H54 (cell line): ENCODE measurements at regions not wholly inside any gene's neighbourhood (a gene's known extent, or its start where the extent isn't known, plus 50 kb on each side); places are given as distances from the start of the nearest gene placed in this dataset.

Source experiments
- DNase-seq: peaks from one replicate; pipeline ENCODE4 v3.0.0; 2011; ENCODE audit warnings: low spot score, mixed read lengths; ENCODE audit not compliant: insufficient read length
- FAIRE-seq: peaks from 3 replicates; lab custom pipeline; 2011; peaks lifted over from hg19 to GRCh38; lab: Jason Lieb, UNC
- POLR2A ChIP-seq: IDR thresholded peaks from 2 replicates; pipeline ENCODE4 v1.6.1; 2011; ENCODE audit warnings: low read depth, mild to moderate bottlenecking, low read length

DNA sequence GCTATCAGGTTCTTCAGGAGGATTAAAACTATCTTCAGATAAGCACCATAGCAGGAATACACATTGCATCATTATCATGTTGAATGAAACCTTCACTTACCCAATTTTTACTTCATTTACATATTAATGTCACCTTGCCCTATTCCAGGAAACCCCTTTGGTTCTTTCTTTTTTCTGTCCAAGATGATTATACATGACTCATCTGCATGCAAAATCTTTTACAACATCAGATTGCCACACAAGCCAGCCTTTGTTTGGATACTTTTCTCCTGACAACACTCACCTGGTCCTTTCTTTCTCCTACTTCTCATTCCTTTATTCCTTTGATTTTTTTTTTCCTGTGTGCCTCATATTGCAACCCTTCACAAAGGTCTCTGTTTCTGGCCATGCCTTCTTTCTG, 200.5 kb upstream of the POU3F2 start:
- no peak for FAIRE-seq
- no peak for TF ChIP-seq POLR2A
- no peak for DNase-seq

DNA sequence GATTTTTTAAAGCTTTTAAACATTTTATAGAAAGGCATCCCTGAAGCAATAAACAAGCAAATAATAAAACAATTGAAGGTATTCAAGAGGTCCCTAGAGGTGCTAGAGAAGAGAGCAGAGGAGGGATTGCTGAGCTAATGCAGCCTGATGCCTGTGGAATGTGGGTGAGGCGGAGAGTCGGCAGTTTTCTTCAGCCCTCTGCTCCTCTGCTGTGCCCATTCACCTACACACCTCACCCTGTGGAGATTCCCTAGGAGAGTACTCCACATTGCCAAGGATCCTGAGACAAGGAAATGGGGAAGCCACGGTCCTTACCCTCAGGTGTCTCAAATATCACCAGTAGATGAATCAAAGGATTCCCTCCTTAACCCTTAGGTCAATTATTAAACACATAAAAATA, 199.8 kb upstream of the POU3F2 start:
- no peak for TF ChIP-seq POLR2A
- DNase-seq (no peak), FAIRE-seq (no peak)

- FAIRE-seq = no peak
- no peak for TF ChIP-seq POLR2A
- no peak for DNase-seq
Measured at GRCh38 chr6:98635191-98635590, 199.2 kb upstream of the POU3F2 start.

DNA sequence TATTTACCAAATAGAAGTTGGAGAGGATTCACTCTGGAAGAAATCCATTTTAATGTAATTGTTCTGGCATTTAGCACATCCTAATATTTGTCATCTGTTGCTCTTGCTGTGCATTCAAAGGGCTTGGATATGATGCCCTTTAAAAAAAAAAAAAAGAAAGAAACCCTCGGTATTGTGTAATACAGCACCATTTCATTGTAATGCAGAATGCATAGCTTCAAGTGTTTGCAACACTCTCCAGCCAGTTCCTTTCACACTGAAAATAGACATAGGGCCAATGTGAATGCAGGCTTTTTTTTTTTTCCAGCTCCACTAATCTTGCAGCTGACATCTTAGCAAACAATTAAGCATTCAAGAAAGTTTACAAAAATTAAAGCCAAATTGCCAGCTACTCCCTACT, 197.4 kb upstream of the POU3F2 start:
- DNase-seq = no peak
- no peak for FAIRE-seq
- TF ChIP-seq POLR2A = no peak

DNA sequence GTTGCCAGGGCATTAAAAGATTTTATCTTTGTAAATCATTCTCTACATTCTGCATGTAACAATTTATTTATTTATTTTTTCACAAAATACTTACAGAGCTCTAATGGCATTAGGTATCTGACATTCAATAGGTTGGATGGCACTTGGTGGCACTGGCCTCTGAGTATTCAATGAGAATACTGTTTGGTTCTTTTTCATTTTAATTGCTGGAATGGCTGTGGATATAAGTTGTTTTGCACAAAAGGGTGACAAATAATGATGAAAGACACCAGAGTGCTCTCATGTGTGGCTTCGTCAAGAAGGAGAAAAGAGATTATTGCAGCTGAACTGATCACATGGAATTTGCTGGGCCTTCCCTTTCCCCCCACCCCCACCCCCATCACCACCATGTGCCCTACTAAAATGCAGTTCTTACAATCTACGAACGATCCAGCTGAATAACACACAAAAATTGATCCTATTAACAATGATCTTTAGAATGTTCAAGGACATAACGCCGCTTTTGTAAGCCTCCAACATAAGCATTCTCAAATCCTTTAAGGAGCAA, 195.2 kb upstream of the POU3F2 start:
- DNase-seq = no peak
- no peak for TF ChIP-seq POLR2A
- FAIRE-seq = no peak

DNA sequence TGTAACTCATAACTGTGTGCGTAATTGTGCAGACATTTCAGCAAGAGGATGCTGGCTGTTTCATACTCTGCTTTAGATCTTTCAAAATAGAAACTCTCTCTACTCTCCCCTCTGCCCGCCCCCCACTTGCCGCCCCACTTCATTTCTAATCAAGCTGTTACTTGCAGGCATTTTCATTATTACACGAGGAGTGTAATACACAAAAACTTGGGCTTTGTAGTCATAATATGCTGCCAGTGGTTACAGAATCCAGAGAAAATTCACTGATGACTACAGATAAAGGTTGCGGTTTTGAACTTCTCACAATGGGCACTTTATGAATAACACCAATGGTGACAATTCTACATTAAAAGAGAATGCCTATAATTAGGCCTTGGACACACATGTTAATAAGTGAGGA, 194.0 kb upstream of the POU3F2 start:
- TF ChIP-seq POLR2A = no peak
- DNase-seq (no peak), FAIRE-seq (no peak)

- FAIRE-seq = peak; percentile 30
- TF ChIP-seq POLR2A = no peak
- DNase-seq = no peak
Measured at GRCh38 chr6:98641949-98642719, 192.2 kb upstream of the POU3F2 start.

GRCh38 chr6:98644063-98644462, 190.3 kb upstream of the POU3F2 start:
- TF ChIP-seq POLR2A = no peak
- FAIRE-seq = no peak
- no peak for DNase-seq

GRCh38 chr6:98648211-98648914, 186.0 kb upstream of the POU3F2 start:
- FAIRE-seq = no peak
- no peak for DNase-seq
- no peak for TF ChIP-seq POLR2A

- TF ChIP-seq POLR2A = no peak
- DNase-seq (no peak), FAIRE-seq (no peak)
Measured at GRCh38 chr6:98650941-98651340, 183.4 kb upstream of the POU3F2 start.

DNA sequence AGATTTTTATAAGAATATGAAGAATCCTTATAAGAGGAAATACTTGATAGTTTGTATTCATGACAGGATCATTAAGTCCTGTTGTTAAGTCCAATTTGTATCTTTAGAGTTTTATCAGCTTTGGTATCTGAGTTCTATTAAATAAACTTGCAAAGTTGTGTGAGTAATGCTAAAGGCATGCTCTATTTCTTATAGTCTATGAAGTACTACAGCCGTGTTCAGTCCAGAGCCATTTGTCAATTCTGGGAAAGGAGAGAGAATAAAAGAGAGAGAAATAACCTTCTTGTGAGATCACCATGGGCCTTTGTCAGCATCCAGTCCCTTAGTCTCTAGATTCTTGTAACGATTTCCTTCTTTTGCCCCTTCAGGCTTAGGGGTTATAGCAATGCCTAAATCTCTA, 181.2 kb upstream of the POU3F2 start:
- DNase-seq (no peak), FAIRE-seq (no peak)
- no peak for TF ChIP-seq POLR2A

- DNase-seq (no peak), FAIRE-seq (no peak)
- no peak for TF ChIP-seq POLR2A
Measured at GRCh38 chr6:98657764-98658163, 176.6 kb upstream of the POU3F2 start.

- DNase-seq (no peak), FAIRE-seq (no peak)
Measured at GRCh38 chr6:98669371-98669770, 165.0 kb upstream of the POU3F2 start.

GRCh38 chr6:98670045-98670746, 164.2 kb upstream of the POU3F2 start:
- DNase-seq = no peak

More at GRCh38 chr6:98669371-98669770, 165.0 kb upstream of the POU3F2 start:
- no peak for TF ChIP-seq POLR2A

More at GRCh38 chr6:98670045-98670746, 164.2 kb upstream of the POU3F2 start:
- FAIRE-seq = no peak
- TF ChIP-seq POLR2A = no peak
